KOPT-K1 (cell line): ENCODE measurements at regions not wholly inside any gene's neighbourhood (a gene's known extent, or its start where the extent isn't known, plus 50 kb on each side); places are given as distances from the start of the nearest gene placed in this dataset.
"Not testable (repeated sequence)": the region's sequence is repeated elsewhere in the genome, so short reads cannot be mapped to it uniquely, and the experiment has no call there.

Experiments used
- H3K27ac ChIP-seq: fragments of 200-600 bp; sonication (generic); 2 replicates; pipeline ENCODE4 v1.5.1; 2016; ENCODE audit warnings: antibody characterized with exemption, mild to moderate bottlenecking, low read depth, low read length; ENCODE audit not compliant: poor library complexity, severe bottlenecking
- H3K36me3 ChIP-seq: fragments of 200-600 bp; sonication (generic); 2 replicates; pipeline ENCODE4 v1.5.1; 2017; ENCODE audit warnings: antibody characterized with exemption, mild to moderate bottlenecking, low read length, moderate library complexity; ENCODE audit not compliant: insufficient read depth
- H3K9me3 ChIP-seq: fragments of 200-600 bp; sonication (generic); 2 replicates; pipeline ENCODE4 v1.5.1; 2017; ENCODE audit warnings: antibody characterized with exemption, low read length, mild to moderate bottlenecking; ENCODE audit not compliant: insufficient read depth, poor library complexity, severe bottlenecking

GRCh38 chr2:95654897-95655296 is 63.1 kb downstream of the TRIM43 start:
- not testable (repeated sequence) for H3K36me3 ChIP-seq, H3K27ac ChIP-seq, H3K9me3 ChIP-seq

DNA sequence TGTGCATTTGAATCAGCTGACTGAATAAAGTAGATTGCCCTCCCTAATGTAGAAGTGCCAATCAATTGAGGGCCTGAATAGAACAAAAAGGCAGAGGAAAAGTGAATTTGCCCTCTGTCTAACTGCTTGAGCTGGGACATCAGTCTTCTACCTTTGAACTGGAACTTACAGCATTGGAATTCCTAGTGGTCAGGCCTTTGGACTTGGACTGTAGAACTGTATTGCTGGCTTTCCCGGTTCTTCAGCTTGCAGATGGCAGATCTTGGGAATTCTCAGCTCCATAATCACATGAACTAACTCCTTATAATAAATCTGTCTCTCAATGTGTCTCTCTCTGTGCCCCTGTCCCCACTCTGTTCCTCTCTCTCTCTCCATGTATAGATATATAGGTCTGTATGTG is 64.8 kb downstream of the TRIM43 start:
- H3K9me3 ChIP-seq, H3K27ac ChIP-seq, H3K36me3 ChIP-seq: not testable (repeated sequence)

DNA sequence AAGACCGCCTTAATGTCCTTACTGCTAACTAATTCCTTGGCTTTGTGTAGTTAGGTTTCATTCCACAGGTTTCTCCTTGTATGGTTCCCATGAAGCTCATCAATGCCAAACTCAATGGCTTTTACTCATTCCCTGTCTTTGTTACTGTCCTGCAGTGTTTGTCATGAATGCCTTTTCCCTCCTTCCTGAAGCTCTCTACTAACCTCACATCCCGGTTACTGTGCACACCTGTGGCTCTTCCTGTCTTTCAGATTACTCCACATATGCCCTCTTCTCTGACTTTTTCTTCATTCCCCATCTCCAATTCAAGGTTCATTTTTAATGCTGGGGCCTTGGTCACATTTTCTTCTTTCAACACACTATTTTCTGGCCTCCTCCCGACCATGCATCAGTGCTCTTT is 66.1 kb downstream of the TRIM43 start:
- not testable (repeated sequence) for H3K36me3 ChIP-seq, H3K9me3 ChIP-seq, H3K27ac ChIP-seq

DNA sequence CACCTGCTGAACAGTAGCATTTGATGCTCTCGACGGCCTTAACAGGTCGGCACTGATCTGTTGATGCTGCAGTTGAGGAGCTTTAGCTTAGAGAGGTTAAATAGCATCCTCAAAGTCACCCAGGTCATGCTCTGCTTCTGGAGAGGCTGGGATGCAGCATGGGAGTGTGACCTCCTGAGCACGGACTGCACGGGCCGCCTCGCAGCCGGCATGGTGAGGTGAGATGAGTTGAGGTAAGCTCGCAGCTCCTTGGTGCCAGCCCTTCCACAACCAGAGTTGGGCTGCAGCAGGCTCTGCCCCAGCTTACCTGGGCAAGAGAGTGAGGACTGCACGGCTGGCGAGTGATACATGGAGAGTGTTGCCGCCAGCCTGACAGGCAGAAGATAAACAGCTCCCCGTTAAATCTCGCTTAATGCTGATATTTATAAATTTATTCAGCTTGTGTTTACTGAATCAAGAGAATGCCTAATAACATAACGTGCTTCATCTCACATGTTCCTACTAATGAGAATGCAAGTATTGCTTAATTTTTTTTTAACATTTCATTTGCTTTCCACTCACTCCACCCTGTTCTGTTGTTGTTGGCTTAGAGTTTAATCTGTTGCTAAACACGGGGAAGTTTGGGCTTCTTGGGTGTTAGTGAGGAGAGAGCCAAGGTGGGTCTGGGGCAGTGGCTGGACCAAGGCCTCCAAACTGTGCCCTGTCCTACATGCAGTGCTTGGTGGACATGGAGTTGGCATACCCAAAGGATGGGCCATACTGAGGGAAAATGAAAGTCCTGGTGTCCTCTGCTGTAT is 69.2 kb downstream of the TRIM43 start:
- H3K36me3 ChIP-seq, H3K27ac ChIP-seq, H3K9me3 ChIP-seq: not testable (repeated sequence)

GRCh38 chr2:95663471-95664441 is 72.0 kb downstream of the TRIM43 start:
- H3K27ac ChIP-seq, H3K36me3 ChIP-seq: not testable (repeated sequence)

DNA sequence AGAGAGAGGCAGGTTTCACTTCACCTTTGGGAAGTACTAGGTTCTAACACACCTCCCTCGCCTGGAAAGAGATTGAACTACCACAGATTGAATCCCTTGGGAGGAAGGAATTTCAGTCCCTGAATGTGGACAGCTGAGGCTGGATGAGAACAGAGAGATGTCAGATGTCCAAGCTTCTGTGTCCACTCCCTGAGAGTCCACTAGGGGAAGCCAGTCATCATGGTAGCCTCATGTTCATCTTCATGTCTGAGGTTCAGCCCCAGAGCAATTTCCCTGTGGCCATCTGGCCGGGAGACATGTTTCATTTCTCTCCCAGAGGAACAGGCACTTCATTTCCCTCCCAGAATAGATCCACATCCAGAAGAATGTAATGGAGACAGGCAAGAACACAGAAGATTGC is 74.8 kb downstream of the TRIM43 start:
- not testable (repeated sequence) for H3K9me3 ChIP-seq

More at GRCh38 chr2:95663471-95664441, 72.0 kb downstream of the TRIM43 start:
- not testable (repeated sequence) for H3K9me3 ChIP-seq

GRCh38 chr2:95667480-95667879 is 75.7 kb downstream of the TRIM43 start:
- H3K9me3 ChIP-seq = no peaks in the 10 kb centered on the region
- no peaks in the 10 kb centered on the region for H3K36me3 ChIP-seq
- peak overlapping the region; percentile 91 for H3K27ac ChIP-seq

More for the DNA sequence above, 74.8 kb downstream of the TRIM43 start:
- H3K36me3 ChIP-seq, H3K27ac ChIP-seq: not testable (repeated sequence)

DNA sequence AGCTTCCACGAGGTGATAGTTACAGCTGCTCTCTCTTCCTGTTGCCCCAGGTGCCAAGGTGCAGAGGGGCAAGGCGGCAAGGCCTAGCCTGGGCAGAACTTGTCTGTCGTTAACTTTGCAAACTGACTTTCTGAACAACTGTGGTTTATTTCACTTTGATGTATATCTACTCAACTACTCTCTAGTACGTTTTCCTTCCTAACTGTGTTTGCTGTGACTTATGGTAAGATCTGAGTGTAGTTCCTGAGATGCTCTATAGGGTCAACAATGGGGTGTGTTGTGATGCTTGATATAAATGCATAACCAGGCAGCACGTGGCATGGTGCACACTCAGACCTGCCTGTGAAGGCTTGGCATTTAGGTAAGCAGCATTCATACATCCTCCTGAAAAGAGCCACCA is 77.1 kb downstream of the TRIM43 start:
- not testable (repeated sequence) for H3K36me3 ChIP-seq, H3K9me3 ChIP-seq
- H3K27ac ChIP-seq = peak overlapping the region; percentile 91

DNA sequence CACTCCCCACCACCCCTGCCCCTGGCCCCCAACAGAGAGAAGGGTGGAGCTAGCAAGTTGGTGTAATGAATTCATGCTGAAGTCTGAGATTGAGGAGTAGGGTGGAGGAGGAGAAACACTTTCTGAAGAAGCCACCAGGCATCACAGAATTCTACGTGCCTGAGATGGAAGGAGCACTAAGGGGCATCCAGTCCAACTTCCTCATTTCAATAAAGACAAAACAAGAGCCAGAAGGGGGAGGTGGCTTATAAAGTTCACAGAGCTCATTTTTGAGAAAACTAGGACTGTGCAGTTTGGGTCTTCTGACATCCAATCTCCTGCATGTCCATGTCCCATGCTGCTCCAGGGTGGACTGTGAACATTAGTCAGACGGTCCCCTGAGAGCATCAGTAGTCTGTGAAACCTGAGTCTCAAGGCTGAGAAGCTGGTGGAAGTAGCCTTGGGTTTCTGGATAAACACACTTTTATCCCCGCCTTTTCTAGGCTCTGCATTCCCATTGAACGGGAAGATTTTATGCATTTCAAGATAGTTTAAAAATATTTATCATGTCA is 77.7 kb downstream of the TRIM43 start:
- no peaks in the 10 kb centered on the region for H3K9me3 ChIP-seq
- peak overlapping the region; percentile 91 for H3K27ac ChIP-seq
- H3K36me3 ChIP-seq = no peaks in the 10 kb centered on the region

GRCh38 chr2:95670167-95670566 is 78.4 kb downstream of the TRIM43 start:
- H3K9me3 ChIP-seq = no peaks in the 10 kb centered on the region
- H3K36me3 ChIP-seq = no peaks in the 10 kb centered on the region
- H3K27ac ChIP-seq = peak overlapping the region; percentile 91

DNA sequence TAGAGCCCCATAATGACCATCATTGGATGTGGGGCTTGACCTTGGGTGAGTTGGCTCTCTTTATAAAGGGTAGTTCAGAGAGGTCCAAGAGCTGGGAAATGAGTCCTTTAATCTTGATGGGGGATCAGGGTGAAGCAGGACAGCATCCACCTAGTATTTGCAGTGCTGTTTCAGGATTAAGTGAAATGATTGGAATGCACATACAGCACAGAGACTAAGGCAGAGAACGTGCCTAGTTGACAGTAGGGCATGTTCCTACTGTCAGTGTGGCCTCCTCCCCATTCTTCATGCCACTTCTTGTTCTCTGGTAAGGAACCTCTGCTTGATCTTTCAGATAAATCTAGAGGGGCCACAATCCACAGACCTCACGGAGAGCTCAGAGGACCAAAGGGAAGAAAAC is 78.9 kb downstream of the TRIM43 start:
- Histone ChIP-seq H3K36me3 (no peaks in the 10 kb centered on the region), H3K27ac (peak overlapping the region; percentile 91), H3K9me3 (no peaks in the 10 kb centered on the region)

DNA sequence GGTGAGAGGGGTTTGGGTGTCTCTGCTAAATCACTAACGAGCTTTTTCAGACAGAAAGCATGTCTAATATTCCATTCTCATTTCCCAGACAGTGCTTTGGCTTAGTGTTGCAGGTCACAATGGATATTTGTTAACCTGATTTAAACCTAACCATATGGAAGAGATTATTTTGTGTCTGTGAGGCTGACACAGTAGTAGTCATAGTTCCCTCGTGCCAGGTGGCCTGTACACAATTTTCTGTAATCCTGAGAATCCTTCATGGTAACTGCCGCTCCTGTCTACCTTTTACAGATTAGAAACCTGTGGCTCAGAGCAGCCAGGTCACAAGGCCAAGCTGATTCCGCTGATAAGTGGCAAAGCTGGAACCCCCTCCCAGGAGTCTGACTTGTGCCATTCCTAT is 79.4 kb downstream of the TRIM43 start:
- H3K27ac ChIP-seq = peak overlapping the region; percentile 91
- not testable (repeated sequence) for H3K9me3 ChIP-seq, H3K36me3 ChIP-seq

GRCh38 chr2:95671992-95672391 is 80.2 kb downstream of the TRIM43 start:
- H3K9me3 ChIP-seq, H3K36me3 ChIP-seq: not testable (repeated sequence)
- peak overlapping the region; percentile 91 for H3K27ac ChIP-seq

DNA sequence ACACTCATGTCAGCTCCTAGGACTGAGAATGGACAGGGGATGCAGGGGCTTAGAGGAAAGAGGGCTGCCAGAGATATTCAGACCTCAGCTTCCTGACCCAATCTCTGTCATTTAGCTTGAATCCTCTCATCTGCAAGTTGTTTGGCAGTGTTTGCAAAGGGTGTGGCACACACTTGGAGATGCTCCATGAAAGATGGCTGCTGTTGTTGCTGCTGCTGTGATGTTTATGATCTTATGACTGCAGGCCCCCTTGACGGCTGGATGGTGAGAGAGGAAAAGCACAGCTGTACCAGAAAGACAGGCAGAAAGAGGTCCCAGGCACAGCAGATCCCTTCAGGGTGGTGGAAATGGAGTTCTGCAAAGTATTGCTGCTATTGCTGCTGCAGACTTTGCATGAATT is 80.7 kb downstream of the TRIM43 start:
- peak overlapping the region; percentile 91 for H3K27ac ChIP-seq
- not testable (repeated sequence) for H3K9me3 ChIP-seq, H3K36me3 ChIP-seq

- no peaks in the 10 kb centered on the region for H3K36me3 ChIP-seq
- H3K9me3 ChIP-seq = no peaks in the 10 kb centered on the region
- H3K27ac ChIP-seq = no peak overlapping the region
These were observed 82.4 kb downstream of the TRIM43 start for GRCh38 chr2:95674186-95674585.
